GM21825 (cell line): ENCODE measurements at regions not wholly inside any gene's neighbourhood (a gene's known extent, or its start where the extent isn't known, plus 50 kb on each side); places are given as distances from the start of the nearest gene placed in this dataset.
"Not testable (repeated sequence)": the region's sequence is repeated elsewhere in the genome, so short reads cannot be mapped to it uniquely, and the experiment has no call there.

Experiments used
- ATAC-seq: cut with Tn5 transposase; IDR thresholded peaks from one replicate; pipeline ENCODE4 v1.9.1; 2021; ENCODE audit warnings: mild to moderate bottlenecking, moderate library complexity; ENCODE audit not compliant: unreplicated experiment

DNA sequence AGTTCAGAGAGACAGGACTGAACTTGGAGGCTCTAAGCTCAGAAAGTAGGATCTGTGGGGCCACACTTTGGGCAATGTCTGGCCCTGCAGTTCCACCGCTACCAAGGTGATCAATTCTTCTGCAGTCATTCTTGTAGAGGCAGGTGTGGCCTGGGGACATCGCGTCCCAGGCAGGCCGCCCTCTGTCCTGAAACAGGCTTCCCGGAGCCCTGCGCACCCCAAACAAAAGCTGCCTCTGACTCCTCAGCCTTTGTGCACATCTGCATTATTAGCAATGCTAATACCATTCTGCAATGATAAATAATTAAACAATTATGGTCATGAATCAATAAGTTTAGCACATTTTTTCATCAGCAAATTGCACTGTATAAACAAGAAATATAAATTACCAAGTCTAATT, 160.2 kb downstream of the URI1 start:
- ATAC-seq = no peak

DNA sequence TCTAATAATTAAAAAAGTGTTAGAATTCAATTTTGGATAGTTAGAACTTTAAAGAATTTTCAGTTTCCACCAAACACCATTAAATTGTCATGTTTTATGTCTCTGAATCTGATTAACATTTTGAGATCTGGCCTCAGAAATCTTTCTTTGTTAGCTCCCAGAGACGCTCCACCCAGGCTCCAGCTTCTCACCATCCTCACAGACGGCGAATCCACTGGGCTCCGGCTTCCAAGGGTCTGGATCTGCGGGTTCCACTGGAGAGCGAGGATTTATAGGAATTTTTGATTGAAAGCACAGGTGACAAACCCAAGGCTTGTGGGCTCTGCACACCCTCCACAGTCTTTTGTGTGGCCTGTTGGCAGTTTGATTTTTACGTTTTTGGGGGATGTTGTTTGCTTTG, 160.6 kb downstream of the URI1 start:
- no peak for ATAC-seq

- no peak for ATAC-seq
Measured at GRCh38 chr19:30103981-30104380, 161.9 kb downstream of the URI1 start.

DNA sequence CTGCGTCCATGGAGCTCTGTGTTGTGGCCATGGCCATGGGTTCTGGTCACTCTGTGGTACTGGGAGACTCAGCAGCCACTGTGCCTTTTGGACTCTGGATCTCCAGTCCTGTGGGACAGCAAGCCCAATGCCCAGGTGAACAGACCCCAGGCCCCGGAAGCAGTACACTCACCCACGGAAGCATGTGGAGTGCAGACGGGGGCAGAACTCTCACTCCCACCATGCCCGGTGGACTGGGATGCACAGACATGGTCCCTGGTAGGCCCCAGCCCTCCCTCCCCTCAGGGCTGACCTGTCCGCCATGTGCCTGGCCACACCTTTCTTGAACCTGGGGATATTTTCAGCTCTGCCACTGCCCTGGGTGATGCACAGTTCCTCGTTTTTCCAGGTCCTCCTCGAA, 163.3 kb downstream of the URI1 start:
- ATAC-seq = no peak

DNA sequence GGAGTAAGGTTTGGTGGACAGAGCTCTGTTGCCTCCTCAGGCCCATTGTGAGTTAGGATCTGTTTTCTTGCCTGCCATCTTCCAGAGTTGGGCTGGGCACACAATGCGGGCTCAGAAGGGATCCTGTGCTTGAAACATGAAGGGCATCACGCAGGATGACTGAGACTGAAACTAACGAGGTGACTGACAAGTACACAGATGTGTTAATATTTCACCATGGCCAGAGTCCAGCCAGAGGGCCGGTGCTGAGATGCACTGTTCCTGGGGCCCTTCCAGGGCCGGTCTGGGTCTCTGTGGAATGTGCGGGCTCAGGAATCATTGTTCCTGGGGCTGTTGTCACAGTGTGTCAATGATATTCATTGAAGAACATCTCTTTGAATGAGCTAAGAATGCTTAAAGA, 163.7 kb downstream of the URI1 start:
- no peak for ATAC-seq

DNA sequence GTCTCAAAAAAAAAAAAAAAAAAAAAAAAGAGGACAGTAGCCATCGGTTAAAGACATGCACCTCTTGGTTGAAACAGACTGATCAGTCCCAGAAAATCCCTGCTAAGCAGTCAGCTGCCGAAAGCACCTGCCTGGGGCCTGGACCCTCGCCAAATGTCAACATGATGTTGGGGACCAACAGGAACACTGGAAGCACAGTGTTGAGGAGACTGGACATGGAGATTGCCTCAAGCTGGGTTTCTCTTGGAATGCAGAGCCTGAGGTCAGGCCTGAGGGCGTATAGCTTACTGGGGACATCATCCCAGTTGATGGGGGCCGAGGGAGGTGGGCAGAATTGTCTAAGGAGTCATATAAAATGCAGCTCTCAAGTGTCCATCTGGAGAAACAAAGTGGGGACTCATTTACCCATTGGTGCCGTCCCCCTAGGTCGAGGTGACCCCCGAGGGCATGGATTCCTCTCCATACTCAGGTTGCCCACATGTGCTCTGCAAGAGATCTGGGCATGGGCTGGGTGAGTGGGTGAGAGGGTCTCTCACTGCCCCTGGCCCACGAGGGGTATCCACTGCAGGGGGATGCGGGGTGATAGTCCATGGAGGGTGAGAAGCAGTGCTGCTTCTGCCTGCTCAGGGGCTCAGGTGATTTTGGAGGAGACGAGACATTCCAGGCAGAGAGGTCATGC, 164.5 kb downstream of the URI1 start:
- ATAC-seq = no peak

- no peak for ATAC-seq
Measured at GRCh38 chr19:30107251-30107650, 165.2 kb downstream of the URI1 start.

GRCh38 chr19:30109565-30109964, 167.5 kb downstream of the URI1 start:
- no peak for ATAC-seq

DNA sequence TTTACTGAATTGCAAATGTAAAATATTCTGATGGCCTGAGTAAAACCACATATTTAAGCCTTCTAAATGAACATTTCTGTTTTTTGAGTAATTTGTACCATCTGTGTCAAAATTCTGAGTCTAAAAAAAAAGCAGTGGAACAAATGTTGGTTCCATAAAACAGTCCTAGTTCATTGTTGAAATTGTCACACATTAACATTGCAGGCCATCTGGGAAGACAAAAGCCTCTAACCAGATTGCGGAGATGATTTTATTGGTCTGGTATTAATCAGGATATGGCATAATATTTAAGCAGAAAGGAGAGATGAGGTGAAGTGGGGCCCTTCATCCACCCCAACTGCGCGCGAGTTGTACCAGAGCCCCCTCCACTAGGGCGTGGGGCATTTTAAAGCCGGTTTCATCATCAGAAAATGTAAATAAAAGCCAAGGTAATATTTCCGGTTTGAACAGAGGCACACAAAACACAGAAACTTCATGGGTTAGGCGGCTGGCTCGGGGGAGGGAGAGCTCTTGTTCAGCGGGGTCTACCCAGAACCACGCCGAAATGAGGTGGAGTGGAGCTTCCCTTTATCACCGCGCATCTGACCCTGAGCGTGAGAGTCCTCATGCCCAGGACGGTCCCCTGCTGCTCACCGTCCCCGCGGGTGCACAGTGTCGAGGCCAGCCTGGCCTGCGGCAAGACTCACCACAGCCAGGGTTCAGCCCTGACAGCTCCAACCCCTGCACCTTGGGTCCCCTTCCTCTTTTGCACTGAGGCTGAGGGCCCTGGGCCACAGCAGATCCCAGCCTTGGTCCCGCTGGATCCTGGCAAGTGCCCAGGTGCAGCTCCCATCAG, 169.2 kb downstream of the URI1 start:
- no peak for ATAC-seq

GRCh38 chr19:30112171-30112570, 170.1 kb downstream of the URI1 start:
- ATAC-seq = no peak

- no peak for ATAC-seq
Measured at GRCh38 chr19:30112666-30113065, 170.6 kb downstream of the URI1 start.

GRCh38 chr19:30113186-30113585, 171.1 kb downstream of the URI1 start:
- ATAC-seq = no peak

GRCh38 chr19:30114095-30114494, 172.1 kb downstream of the URI1 start:
- not testable (repeated sequence) for ATAC-seq

DNA sequence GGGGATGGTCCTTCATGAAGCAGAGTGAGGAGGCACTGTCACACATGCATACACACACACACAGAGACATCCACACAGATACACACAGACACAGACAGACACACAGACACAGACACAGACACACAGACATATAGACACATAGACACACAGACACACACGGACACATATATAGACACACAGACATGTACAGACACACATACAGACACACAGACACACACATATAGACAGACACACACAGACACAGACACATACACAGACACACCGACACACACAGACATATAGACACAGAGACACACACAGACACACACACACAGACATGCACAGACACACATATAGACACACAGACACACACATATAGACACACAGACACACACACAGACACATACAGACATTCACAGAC, 173.9 kb downstream of the URI1 start:
- ATAC-seq = no peak

GRCh38 chr19:30116530-30116929, 174.5 kb downstream of the URI1 start:
- ATAC-seq = no peak

DNA sequence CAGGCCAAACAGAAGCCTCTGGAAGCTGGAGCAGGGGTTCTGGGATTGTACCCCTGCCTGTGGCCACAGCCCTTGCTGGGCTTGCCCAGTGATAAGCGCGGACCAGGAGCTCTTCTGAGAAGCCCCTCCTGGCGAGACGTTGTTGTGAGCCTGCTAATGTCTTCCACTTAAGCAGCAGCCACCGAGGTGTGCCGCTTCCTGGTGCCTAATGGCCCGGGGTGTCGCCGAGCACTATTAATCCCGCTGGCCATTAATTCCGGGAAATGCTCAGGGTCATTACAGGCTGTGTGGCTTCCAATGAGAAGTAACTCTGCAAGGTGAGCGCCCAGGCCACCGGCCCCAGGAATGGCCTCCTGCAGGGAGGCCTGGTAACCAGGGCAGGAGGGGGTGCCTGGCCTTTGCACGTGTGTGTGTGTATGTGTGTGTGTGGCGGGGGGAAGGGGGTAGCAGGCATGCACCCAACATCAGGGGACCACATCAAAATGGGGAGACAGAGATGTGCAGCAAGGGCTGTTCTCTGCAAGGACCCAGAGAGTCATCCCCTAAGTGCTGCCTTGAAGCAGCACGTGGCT, 175.0 kb downstream of the URI1 start:
- ATAC-seq = no peak

DNA sequence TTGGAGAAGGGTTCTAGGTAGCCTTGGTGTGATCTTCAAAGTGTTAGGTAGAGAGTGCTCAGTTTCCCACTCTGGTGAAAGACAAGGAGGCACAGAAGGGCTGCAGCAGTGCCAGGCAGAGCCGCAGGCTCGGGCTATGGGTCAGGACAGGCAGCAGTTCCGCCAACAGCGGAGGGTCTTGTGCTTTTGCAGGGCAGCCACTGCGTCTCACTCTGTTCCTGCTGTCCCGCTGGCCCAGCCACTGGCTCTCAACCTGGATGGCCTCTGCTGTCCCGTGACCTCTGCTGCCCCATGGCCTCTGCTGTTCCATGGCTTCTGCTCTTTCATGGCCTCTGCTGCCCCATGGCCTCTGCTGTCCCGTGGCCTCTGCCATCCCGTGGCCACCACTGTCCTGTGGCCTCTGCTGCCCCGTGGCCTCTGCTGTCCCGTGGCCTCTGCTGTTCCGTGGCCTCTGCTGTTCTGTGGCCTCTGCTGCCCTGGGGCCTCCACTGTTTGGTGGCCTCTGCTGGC, 175.7 kb downstream of the URI1 start:
- no peak for ATAC-seq

DNA sequence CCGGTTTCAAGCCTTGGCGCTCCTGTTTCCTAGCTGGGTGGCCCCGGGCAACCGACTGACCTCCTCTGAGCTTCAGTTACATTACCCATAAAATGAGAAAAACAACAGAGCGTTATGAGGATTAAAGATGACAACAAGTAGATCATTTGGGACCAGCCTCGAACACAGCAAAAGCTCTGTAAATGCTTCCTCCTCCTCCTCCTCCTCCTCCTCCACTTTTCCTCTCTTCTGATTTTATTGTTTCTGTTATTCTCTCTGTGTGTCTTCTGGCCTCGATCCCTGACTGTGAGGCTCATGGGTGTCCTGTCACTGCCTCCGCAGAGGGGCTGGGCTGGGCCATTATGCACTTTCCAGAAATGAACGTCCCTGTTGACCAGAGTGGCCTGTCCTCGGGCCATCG, 176.2 kb downstream of the URI1 start:
- no peak for ATAC-seq

DNA sequence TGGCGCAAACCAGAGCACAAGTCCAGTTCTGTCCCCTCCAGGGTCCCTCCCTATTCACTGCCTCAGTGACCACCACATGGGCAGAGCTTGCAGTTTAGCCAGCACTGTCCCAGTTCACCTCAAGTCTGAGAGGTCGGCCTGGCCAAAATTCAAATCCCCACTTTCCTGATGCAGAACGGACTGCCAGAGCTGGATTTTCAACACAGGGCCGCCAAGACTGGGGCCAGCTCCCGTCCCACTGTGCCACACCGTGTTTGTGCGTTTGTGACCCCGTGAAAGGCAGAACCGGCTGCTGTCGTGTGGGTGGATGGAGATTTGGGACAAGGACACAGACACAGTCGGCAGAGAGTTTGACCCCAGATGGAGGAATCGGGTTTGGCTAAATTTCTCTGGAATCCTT, 176.7 kb downstream of the URI1 start:
- no peak for ATAC-seq

GRCh38 chr19:30119180-30119908, 177.3 kb downstream of the URI1 start:
- no peak for ATAC-seq

- no peak for ATAC-seq
Measured at GRCh38 chr19:30120860-30121484, 178.9 kb downstream of the URI1 start.
